ENCODE measurements at regions not wholly inside any gene's neighbourhood (a gene's known extent, or its start where the extent isn't known, plus 50 kb on each side); places are given as distances from the start of the nearest gene placed in this dataset.

DNA sequence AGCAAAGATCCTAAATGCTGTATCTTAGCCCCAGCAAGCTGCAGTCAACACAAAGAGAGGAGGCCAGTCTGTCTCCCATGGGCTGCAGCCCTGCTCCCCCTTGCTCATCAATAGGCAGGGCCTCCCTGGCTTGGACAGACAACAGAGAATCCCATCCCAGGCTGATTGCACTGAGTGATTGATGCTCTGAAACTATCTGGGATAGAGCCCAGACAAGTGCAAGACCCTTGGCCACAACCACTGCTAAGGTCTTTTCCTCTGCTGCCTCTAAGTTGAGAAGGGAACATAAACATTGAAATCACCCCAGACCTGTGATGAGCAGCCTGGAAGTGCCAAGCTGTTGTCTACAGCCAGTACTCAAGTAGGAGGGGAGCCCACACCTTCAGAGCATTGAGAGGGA lies 661.0 kb upstream of the CDH18 start:
- Mint-ChIP-seq H3K4me1 (ENCODE audit: low read depth) (no peaks in the 10 kb centered on the region), H3K36me3 (ENCODE audit: insufficient read depth) (no peaks in the 10 kb centered on the region), H3K9me3 (ENCODE audit: low read depth) (peaks cover 19% of the 10 kb centered on the region), H3K27ac (no peak overlapping the region), H3K27me3 (no peaks in the 10 kb centered on the region), H3K4me3 (ENCODE audit: low read depth) (no peak overlapping the region)
- TF ChIP-seq, protein P1, sequence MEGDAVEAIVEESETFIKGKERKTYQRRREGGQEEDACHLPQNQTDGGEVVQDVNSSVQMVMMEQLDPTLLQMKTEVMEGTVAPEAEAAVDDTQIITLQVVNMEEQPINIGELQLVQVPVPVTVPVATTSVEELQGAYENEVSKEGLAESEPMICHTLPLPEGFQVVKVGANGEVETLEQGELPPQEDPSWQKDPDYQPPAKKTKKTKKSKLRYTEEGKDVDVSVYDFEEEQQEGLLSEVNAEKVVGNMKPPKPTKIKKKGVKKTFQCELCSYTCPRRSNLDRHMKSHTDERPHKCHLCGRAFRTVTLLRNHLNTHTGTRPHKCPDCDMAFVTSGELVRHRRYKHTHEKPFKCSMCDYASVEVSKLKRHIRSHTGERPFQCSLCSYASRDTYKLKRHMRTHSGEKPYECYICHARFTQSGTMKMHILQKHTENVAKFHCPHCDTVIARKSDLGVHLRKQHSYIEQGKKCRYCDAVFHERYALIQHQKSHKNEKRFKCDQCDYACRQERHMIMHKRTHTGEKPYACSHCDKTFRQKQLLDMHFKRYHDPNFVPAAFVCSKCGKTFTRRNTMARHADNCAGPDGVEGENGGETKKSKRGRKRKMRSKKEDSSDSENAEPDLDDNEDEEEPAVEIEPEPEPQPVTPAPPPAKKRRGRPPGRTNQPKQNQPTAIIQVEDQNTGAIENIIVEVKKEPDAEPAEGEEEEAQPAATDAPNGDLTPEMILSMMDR (IDR thresholded peaks at IDR 0.05; ENCODE audit: unreplicated experiment): no peak
- DNase-seq (ENCODE audit: low spot score, unreplicated experiment): no peak

- peaks cover 2% of the 10 kb centered on the region for H3K9me3 Mint-ChIP-seq (ENCODE audit: low read depth)
- TF ChIP-seq, protein P1 (IDR thresholded peaks at IDR 0.05; ENCODE audit: unreplicated experiment): no peak
- H3K27me3 Mint-ChIP-seq: no peaks in the 10 kb centered on the region
- DNase-seq (ENCODE audit: low spot score, unreplicated experiment): no peak
- H3K27ac Mint-ChIP-seq: no peak overlapping the region
- no peak overlapping the region for H3K4me3 Mint-ChIP-seq (ENCODE audit: low read depth)
- no peaks in the 10 kb centered on the region for H3K4me1 Mint-ChIP-seq (ENCODE audit: low read depth)
- no peaks in the 10 kb centered on the region for H3K36me3 Mint-ChIP-seq (ENCODE audit: insufficient read depth)
Observed at GRCh38 chr5:20636686-20637085, 648.7 kb upstream of the CDH18 start.

DNA sequence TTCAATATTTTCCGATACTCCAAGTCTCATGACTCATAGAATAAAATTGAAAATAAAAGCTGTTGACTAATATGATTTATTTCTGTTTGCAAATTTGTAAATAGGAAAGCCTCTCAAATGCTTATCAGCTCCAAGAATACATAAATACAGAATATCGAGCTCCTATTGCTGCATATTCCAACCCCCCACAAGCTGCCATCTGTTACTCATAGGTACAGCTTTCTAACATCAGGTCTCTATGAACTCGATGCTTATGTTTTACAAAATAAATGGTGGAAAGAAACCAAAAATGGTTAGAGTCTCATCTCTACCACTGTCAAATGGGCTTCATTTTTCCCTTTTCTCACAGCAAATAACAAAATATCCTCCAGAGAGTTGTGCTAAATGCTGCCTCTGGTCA lies 631.6 kb upstream of the CDH18 start:
- Mint-ChIP-seq H3K4me1 (ENCODE audit: low read depth) (no peaks in the 10 kb centered on the region), H3K9me3 (ENCODE audit: low read depth) (no peaks in the 10 kb centered on the region), H3K36me3 (ENCODE audit: insufficient read depth) (no peaks in the 10 kb centered on the region), H3K27ac (no peak overlapping the region), H3K4me3 (ENCODE audit: low read depth) (no peak overlapping the region), H3K27me3 (no peaks in the 10 kb centered on the region)
- no peak for DNase-seq (ENCODE audit: low spot score, unreplicated experiment)
- TF ChIP-seq, protein P1 (IDR thresholded peaks at IDR 0.05; ENCODE audit: unreplicated experiment): no peak

DNA sequence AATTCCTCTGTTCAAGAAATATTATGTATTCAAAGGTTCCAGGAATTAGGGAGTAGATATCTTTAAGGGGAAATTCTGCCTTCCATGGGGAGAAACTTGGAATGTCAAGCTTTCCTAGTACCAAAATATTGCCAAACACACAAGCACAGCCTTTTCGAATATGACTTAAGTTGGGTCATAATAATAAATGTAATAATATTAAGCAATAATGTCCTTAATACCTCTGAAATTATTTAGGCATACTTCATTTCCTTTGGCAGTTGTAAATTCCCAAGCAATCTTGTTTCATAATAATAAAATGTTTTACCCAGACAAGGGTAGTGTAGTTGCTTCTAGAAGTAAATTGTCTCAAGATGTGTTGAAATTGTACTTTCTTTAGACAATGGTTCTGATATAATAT lies 630.3 kb upstream of the CDH18 start:
- no peak for DNase-seq (ENCODE audit: low spot score, unreplicated experiment)
- Mint-ChIP-seq H3K36me3 (ENCODE audit: insufficient read depth) (no peaks in the 10 kb centered on the region), H3K4me3 (ENCODE audit: low read depth) (no peak overlapping the region), H3K27me3 (no peaks in the 10 kb centered on the region), H3K4me1 (ENCODE audit: low read depth) (no peaks in the 10 kb centered on the region), H3K27ac (no peak overlapping the region), H3K9me3 (ENCODE audit: low read depth) (no peaks in the 10 kb centered on the region)
- TF ChIP-seq, protein P1 (IDR thresholded peaks at IDR 0.05; ENCODE audit: unreplicated experiment): no peak

DNA sequence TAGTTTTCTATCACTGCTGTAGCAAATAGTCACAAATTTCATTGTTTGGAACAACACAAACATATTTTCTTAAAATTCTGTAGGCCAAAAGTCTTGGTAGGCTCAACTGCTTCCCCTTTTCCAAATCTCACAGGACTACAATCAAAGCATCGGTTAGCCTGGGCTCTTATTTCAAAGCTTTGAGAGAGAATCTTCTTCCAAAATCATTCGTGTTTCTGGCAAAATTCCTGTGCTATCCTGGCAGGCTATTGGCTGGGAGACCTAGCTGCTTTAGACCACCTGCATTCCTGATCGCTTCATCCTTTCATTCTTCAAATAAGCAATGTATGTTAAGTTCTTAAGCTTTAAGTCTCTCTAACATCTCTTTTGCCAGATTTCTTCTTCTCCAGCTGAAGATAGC lies 629.8 kb upstream of the CDH18 start:
- no peaks in the 10 kb centered on the region for H3K4me1 Mint-ChIP-seq (ENCODE audit: low read depth)
- no peak overlapping the region for H3K4me3 Mint-ChIP-seq (ENCODE audit: low read depth)
- H3K36me3 Mint-ChIP-seq (ENCODE audit: insufficient read depth): no peaks in the 10 kb centered on the region
- no peak for DNase-seq (ENCODE audit: low spot score, unreplicated experiment)
- TF ChIP-seq, protein P1 (IDR thresholded peaks at IDR 0.05; ENCODE audit: unreplicated experiment): no peak
- no peaks in the 10 kb centered on the region for H3K27me3 Mint-ChIP-seq
- no peak overlapping the region for H3K27ac Mint-ChIP-seq
- H3K9me3 Mint-ChIP-seq (ENCODE audit: low read depth): no peaks in the 10 kb centered on the region

Data from progenitor cell of endocrine pancreas (in vitro differentiated cells).